ENCODE measurements at regions not wholly inside any gene's neighbourhood (a gene's known extent, or its start where the extent isn't known, plus 50 kb on each side); places are given as distances from the start of the nearest gene placed in this dataset.
"Not testable (repeated sequence)": the region's sequence is repeated elsewhere in the genome, so short reads cannot be mapped to it uniquely, and the experiment has no call there.

GRCh38 chr3:40753291-40753770 lies 228.6 kb downstream of the ZNF621 start:
- no peak for DNase-seq (ENCODE audit: low read depth)

- DNase-seq (ENCODE audit: low read depth) = no peak
Measured at GRCh38 chr3:40753951-40754350, 229.2 kb downstream of the ZNF621 start.

- no peak for DNase-seq (ENCODE audit: low read depth)
Measured at GRCh38 chr3:40754994-40755393, 230.2 kb downstream of the ZNF621 start.

GRCh38 chr3:40756500-40756899 lies 231.7 kb downstream of the ZNF621 start:
- no peak for DNase-seq (ENCODE audit: low read depth)

- DNase-seq (ENCODE audit: low read depth) = not testable (repeated sequence)
Measured at GRCh38 chr3:40762771-40763170, 238.0 kb downstream of the ZNF621 start.

GRCh38 chr3:40763807-40764206 lies 239.0 kb downstream of the ZNF621 start:
- no peak for DNase-seq (ENCODE audit: low read depth)

GRCh38 chr3:40764747-40765146 lies 240.0 kb downstream of the ZNF621 start:
- no peak for DNase-seq (ENCODE audit: low read depth)

GRCh38 chr3:40765884-40766283 lies 241.1 kb downstream of the ZNF621 start:
- DNase-seq (ENCODE audit: low read depth) = no peak

GRCh38 chr3:40766396-40766795 lies 241.6 kb downstream of the ZNF621 start:
- DNase-seq (ENCODE audit: low read depth) = no peak

- no peak for DNase-seq (ENCODE audit: low read depth)
Measured at GRCh38 chr3:40768046-40768445, 243.3 kb downstream of the ZNF621 start.

- no peak for DNase-seq (ENCODE audit: low read depth)
Measured at GRCh38 chr3:40768536-40768935, 243.8 kb downstream of the ZNF621 start.

GRCh38 chr3:40770061-40770460 lies 245.3 kb downstream of the ZNF621 start:
- no peak for DNase-seq (ENCODE audit: low read depth)

GRCh38 chr3:40771112-40771511 lies 246.4 kb downstream of the ZNF621 start:
- DNase-seq (ENCODE audit: low read depth) = no peak

GRCh38 chr3:40779039-40779438 lies 254.3 kb downstream of the ZNF621 start:
- no peak for DNase-seq (ENCODE audit: low read depth)

- no peak for DNase-seq (ENCODE audit: low read depth)
Measured at GRCh38 chr3:40780291-40780924, 255.6 kb downstream of the ZNF621 start.

GRCh38 chr3:40780925-40781406 lies 256.2 kb downstream of the ZNF621 start:
- DNase-seq (ENCODE audit: low read depth) = no peak

- no peak for DNase-seq (ENCODE audit: low read depth)
Measured at GRCh38 chr3:40782111-40782721, 257.5 kb downstream of the ZNF621 start.

GRCh38 chr3:40790746-40791145 lies 266.0 kb downstream of the ZNF621 start:
- no peak for DNase-seq (ENCODE audit: low read depth)

GRCh38 chr3:40793730-40794129 lies 269.0 kb downstream of the ZNF621 start:
- DNase-seq (ENCODE audit: low read depth) = no peak

GRCh38 chr3:40800343-40800742 lies 275.6 kb downstream of the ZNF621 start:
- no peak for DNase-seq (ENCODE audit: low read depth)

GRCh38 chr3:40801284-40801741 lies 276.6 kb downstream of the ZNF621 start:
- no peak for DNase-seq (ENCODE audit: low read depth)

- no peak for DNase-seq (ENCODE audit: low read depth)
Measured at GRCh38 chr3:40803311-40803710, 278.6 kb downstream of the ZNF621 start.

- no peak for DNase-seq (ENCODE audit: low read depth)
Measured at GRCh38 chr3:40805456-40805855, 280.7 kb downstream of the ZNF621 start.

- DNase-seq (ENCODE audit: low read depth) = no peak
Measured at GRCh38 chr3:40810813-40811212, 286.1 kb downstream of the ZNF621 start.
